ENCODE measurements at regions not wholly inside any gene's neighbourhood (a gene's known extent, or its start where the extent isn't known, plus 50 kb on each side); places are given as distances from the start of the nearest gene placed in this dataset.

DNA sequence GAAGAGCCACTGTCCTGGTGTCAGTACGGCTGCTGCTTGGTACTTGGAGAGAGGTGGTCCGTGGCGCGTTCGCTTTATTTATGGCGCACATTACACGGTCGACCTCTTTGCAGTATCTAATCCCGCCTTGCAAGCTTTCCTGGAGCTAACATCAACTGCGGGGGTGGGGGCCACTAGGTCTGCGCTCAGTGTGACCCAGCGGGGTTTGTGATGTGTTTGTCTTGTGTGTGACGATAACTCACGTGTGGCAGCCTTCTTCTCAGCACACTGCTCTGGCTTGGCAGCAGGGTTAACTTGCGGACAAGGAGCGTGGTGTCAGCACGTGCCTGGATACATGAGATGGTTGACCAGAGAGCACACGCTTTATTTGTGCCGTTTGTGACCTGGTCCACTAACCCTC is 122.2 kb upstream of the RTL1 start:
- no peak for DNase-seq (ENCODE audit: low read depth in 2 of 2)

DNA sequence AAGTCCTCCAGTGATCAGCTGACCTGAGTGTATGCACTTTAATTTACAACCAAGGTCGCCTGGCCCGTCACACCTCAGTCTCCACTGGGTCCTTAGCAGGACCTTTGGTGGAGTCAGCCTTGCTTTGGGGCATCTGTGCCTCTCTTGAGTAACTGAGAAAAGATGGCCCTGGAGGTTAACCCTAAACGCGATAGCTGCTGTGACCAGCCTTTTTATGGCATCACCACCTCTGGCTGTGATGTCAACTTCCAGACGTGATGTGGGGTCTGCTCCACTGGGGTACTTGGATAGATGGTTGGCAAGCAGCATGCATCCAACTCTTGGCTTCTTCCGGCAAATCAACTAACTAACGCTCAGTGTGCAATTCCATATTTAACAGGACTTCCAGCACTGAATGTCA is 122.8 kb upstream of the RTL1 start:
- DNase-seq (ENCODE audit: low read depth in 2 of 2), result no peak

DNA sequence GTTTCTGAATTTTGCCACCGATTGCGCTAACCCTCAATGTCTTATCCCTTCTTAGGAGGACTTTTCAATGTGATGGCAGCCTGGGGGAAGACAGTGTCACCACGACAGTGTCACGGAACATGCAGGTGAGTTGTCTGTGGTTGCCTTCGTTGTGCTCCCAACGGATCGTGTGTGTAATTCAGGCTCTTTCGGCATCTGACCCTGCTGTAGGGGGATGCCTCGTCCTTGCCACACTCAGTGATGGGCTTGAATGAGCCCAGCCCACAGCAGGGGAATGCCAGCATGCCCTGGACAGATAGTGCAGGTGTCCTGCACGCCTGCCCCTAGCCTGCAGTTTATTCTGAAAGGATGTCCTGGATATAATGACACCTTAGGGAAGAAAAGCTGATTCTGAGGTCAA is 123.8 kb upstream of the RTL1 start:
- DNase-seq (ENCODE audit: low read depth in 2 of 2), result no peak

DNA sequence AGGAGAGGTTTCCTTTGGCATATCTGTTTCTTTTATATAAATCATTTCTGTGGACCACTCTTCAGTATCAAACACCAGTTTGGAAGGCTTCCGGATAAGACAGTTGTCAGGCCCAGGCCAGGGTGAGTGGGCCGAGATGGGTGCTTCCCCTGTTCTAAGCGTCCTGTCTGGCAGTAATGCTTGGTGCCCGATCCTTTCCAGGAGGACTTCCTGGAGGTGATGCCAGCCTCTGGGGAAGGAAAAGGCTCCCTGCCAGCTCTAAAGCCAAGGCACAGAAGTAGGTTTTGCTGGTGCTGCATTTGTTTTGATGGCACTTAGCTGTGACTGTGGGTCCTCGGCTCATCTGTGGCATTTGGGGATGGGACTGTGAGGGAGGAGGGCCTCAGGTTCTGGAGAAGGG is 124.4 kb upstream of the RTL1 start:
- DNase-seq (ENCODE audit: low read depth in 2 of 2), result no peak

DNA sequence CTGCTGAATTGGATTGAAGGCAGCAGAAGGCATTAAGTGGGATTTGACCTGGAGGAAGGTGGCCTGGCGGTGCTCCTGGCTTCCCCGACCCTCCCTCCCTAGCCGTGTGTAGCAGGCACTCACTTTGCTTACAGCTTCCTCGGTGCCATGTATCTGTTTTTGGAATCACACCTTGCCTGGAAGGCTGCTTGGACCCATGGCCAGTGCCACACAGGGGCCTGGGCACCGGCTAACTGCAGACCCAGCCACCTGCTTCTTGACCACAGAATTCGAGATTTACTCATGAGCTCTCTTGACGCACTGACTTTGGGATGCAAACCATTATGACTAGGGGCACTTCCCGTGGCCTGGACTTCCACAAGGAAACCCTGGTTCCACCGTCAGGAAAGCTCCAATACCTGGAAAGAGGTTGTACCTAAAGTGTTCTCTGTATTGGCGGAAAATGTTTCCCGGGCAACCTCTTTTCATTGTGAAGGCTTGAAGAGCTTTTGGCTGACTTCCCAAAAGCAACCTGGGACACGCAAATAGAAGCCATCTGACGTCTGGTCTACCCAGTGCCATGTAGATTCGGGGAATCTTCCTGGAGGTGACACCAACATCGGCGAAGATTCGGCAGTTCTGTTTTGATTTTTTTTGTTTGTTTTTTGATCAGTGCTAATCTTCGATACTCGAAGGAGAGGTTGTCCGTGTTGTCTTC is 125.6 kb upstream of the RTL1 start:
- DNase-seq (ENCODE audit: low read depth in 2 of 2), result no peak

DNA sequence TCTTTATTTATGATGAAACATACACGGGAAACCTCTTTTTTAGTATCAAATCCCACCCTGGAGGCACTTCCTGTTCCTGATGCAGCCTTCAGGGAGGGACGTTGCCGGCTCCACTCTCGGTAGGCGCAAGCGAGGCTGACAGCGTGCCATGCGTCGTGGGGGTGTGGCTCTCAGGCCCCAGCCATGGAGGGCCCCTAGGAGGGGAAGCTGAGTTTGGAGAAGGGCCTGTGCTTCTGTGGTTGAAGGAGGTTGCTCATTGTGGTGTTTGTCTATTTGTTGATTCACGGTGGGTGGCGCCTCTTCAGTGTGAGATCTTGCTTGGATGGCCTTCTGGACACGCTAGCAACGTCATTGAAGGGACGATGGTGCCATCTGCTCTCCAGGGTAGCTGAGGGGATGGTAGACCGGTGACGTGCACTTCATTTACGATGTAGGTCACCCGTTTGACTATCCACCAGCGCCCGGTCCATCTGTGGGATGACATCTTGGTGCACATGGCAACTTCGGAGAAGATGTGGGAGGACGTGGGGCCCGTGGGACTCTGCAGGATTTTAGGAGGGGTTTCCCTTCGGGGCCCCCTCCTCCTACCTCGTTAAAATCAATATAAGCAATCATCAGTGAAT is 126.3 kb upstream of the RTL1 start:
- no peak for DNase-seq (ENCODE audit: low read depth in 2 of 2)

DNA sequence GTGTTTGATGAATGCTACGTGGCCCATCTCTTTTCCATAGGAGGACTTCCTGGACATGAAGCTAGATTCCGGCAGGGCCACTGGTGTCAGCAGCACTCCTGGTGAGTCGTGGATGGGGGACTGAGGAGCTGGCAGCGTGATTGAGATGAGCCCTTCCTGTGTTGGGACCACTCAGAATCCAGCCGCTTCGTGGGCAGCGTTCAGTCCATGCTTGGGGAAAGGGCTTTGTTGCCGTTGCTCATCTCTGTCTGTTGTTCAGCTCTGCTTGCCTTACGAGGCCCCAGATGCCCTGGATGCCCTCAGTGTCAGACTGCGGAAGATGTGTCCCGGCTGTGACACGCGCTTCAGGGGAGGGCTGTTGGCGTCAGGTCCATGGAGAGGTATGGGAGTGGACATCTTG is 127.1 kb upstream of the RTL1 start:
- DNase-seq (ENCODE audit: low read depth in 2 of 2), result no peak

DNA sequence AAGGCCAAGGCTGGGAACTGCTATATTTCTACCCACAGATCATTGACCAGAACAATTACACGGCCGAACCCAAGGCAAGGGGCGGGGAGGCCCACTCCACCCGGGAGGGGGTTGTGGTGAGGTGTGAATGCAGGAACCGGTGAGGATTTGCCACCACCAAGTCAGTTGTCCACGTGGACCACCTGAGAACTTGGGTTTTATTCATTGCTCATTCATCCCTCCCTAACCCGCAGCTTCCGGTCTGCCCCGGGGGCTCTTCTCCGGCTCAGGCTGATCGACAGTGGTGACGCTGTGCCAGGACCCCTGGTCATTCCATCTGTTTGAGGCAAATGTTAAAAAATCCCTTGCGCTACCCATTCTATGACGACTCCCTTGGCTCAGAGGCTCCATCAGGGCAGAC is 127.7 kb upstream of the RTL1 start:
- no peak for DNase-seq (ENCODE audit: low read depth in 2 of 2)

DNA sequence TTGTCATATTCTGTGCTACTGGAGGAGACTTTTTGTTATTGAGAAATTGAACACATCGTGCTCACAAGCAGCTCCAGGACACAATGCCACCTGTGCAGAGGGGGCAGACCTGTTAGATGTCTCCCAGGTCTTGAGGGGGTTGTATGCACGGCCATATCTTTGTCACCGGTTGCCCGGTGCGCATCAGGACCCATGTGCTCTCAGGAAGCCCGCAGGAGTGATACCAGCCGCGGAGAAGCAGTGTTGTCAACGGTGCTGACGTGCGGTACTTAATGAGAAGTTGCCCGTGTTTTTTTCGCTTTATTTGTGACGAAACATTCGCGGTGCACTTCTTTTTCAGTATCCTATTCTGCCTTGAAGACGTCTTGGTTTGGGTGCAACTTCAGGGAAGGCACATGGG is 128.2 kb upstream of the RTL1 start:
- DNase-seq (ENCODE audit: low read depth in 2 of 2), result no peak

DNA sequence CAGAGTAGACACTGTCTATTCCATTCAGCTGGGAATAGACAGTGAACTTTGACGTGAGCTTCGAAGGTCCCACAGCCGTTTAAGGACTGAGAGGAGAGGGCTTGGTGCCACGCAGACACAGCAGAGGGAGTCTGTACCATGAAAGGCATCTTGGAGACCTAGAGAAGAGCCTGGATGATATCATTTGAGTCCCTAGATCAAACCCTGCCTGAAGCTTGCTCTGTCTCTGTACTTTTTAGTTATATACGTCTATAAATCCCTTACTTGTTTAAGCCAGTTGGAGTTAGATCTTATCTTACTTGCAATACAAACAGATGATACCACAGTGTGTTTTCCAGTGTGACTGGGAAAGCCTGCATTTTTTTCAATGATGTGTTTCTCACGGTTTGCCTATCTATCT is 128.9 kb upstream of the RTL1 start:
- DNase-seq (ENCODE audit: low read depth in 2 of 2), result no peak

DNA sequence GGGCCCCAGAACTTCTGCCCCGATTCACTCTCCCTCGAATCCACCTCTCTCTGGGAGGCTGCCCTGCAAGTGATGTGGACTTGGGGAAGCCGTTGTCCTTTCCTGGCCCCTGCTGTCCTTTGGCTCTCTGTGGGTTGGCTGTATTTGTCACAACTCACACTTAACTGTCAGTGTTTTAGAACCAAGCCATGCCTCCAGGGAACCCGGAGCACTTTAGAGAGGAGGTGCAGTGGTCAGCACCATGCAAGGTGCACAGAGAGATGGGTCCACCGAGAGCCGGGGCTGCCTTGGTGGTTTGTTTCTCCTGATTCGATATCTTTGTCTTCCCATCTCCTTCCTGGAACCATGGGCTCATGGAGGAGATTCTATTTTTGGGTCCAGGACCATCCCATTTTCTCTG is 129.5 kb upstream of the RTL1 start:
- no peak for DNase-seq (ENCODE audit: low read depth in 2 of 2)

DNA sequence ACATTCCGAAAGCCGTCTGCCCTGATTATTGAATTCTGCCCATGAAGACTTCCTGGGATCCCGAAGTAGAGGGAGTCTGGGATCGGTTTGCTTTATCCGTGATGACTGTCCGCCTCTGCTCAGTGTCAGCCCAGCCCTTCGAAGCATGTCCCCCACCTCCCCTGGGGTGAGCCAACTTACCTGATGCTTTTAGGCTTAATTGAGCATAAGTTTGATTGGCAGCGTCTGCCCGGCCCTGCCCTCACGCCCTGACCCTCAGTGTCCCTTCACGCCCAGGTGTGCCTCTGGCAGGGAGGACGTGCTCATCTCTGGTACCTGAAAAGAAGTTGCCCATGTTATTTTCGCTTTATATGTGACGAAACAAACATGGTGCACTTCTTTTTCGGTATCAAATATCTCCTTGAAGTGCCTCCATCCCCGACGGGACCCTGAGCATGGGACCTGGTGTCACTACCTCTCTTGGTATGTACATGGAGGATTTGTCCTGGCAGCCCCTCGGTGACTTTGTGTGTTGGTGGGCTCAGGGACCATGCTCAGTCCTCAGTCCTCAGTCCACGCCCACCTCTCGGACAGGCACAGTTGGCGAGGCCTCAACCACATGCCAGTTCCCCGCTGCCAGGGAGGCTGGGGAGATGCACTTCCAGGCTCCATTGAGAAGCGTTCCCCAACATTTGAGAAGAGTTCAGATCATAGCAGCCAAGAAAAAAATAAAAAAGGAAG is 130.1 kb upstream of the RTL1 start:
- DNase-seq (ENCODE audit: low read depth in 2 of 2), result no peak

DNA sequence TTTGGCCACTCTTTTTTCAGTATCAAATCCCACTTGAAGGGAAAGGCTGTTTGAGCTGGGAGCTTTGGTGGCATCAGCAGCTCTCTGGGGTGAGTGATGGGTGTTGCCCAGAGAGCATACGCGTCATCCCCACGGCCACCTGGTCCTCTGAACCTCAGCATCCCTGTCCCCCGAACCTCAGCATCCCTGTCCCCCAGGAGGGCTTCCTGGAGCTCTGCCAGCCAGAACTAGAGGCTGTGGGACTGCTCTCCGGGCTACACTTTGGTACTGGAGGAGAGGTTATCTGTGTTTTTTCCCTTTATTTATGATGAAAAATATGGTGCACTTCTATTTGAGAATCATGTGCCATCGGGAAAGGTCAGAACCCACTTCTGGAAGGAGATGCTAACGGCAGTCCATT is 131.5 kb upstream of the RTL1 start:
- DNase-seq (ENCODE audit: low read depth in 2 of 2), result no peak

DNA sequence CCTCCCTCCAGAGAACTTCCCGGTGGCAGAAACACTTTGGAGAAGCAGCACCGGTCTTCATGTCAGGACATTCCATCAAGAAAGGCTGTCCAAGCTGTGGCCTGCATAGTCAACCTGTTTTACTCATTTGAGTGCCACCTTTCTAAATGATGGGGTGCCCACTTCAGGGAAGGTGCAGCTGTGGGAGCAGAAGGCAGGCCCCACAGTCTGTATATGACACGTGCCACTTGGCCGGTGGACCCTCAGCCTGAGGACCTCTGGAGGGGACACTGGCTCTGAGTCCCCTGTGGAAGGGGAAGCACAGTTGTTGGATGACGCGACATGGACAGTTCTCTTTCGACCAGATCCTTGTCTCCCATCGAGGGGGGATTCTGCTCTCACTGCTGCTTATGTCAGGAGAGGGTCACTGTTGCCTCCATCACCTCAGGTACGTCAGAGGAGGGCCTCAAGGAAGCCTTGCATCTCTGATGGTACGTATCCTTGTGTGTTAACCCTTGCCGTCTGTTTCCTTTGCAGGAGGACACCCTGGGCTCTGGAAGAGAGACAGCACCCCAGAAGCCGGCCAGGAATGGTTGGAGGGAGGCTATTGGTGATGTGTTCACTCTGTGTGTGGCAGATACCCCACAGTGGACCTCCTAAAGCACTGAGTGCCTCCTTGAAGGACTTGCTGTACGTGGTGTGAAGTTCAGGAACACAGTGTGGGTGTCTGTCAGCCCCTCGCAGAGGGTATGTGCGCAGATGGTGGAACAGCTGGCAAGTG is 132.1 kb upstream of the RTL1 start:
- no peak for DNase-seq (ENCODE audit: low read depth in 2 of 2)

DNA sequence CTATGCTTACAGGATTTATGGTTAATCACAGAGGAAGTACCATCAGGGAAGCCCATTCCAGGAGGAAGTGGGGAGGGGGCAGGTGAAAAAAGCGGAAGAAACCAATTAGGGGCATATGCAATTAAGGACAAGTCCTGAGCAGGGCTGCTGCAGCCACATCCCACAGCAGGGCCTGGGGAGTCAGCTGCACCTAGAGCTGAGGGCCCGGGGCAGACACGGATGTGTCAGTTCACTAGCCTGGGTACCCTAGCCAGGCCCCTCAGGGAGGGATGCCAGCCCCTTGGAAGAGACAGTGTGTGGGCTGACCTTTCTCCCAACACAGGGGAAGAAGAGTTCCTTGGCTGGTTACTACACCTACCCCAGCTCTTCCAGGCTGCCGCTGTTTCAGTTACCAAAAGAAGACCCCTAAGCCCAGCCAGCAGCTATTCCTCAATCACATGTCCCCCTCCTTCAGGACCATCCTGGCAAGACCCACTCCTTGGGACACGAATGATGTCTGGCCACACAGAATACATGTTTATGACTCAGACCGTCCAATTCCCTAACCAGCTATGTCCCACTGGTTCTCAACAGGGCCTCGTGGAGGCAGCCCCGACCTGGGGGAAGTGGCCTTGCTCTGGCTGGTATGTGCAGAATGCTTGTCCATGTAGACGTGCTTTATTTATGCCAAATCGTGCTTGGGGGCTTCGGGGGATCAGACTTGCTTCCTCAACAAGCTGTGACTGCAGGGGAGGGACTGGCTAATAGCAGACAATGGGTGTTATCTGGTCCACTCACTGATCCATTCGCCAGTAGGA is 133.7 kb upstream of the RTL1 start:
- DNase-seq (ENCODE audit: low read depth in 2 of 2), result no peak

DNA sequence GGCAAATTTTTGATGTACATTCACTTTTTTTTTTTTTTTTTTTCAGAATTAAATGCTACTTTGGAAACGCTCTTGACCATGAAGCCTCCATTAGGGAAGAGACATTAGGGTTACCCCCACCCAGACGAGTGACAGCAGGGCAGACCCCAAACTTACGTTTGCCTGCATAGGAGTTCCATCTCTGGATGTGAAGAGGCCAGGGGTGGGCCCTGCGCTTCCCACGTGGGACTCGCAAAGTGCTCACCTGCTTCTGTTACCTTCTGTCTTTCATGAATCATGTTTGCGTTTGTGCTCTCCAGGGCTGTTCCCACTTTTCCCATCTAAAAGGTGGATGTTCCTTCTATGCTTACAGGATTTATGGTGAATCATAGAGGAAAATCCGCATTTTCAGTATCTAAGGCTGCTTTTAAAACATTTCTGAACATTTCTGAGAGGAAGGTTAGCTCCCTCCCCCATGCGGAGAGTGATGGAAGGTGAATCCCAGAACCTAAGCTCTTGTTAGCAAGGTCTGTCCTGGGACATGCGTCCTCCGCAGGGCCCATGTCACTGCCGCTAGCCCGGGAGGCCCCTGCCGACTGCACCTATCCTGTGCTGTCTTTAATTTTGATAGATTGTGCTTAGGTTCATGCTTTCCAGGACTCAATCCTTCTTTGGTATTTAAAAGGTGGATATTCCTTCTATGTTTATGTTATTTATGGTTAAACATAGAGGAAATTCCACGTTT is 135.7 kb upstream of the RTL1 start:
- no peak for DNase-seq (ENCODE audit: low read depth in 2 of 2)

DNA sequence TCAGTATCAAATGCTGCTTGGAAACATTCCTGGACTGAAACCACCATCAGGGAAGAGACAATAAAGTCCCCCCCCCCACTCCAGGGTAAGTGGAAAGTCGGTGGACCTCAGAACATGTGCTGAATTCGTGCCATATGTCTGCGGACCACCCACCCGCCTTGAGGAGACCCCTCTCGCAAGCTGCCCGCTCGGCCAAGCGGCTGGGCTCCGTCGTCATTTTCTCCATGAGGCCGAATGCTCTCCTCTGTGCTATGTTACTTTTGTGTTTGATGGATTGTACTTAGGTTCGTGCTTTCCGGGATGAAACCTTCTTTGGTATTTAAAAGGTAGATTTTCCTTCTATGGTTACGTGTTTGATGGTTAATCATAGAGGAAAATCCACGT is 136.2 kb upstream of the RTL1 start:
- DNase-seq (ENCODE audit: low read depth in 2 of 2), result no peak

DNA sequence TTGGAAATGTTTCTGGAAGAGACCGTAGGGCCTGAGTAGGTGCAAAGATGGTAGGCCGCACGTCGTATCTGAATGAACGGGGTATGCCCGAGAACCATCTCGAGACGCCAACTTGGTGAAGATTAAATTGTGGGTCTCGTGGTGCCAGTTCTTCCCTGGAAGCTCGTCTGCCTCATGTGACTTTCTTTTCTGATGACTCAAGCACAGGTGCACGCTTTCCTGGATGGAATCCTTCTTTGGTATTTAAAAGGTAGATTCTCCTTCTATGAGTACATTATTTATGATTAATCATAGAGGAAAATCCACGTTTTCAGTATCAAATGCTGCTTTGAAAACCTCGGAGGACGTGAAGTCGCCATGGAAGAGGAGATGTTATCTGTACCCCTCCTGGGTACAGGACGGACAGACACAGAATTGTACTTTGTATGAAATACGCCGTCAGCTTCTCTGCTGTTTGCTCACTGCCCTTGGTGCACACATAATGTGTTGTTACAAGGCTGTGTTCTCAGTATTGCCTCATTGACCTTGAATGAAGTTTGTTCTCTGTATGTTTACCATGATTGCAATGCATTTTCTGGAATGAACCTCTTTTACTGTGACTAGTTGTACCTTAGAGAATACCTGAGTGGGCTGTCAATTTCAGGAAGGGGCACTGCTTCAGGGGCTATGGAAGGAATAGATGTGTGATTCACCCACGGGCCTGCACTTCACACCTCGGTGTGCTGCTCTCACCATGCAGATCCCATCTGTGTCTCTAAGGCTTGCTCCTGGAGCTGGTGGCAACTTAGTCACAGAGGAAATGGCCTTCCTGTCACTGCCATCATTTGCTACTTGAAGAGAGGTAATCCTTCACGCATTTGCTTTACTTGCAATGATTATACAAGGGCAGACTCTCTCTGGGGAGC is 137.3 kb upstream of the RTL1 start:
- DNase-seq (ENCODE audit: low read depth in 2 of 2), result no peak

DNA sequence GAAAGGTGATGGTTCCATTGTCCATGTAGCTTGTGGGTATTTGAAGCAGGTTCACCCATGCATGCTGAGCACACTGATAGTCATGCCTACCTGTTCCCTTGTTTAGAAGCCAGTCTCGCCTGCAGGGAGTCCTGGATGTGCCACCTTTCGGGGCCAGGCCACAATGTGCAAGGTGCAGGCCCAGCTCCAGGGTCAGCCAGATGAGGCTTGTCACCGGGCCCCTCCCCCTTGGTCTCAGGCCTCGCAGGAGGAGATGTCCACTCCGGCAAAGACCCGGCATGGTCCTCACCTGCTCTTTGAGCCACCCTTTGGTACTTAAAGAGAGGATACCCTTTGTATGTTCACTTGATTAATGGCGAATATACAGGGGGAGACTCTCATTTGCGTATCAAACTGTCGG is 140.4 kb upstream of the RTL1 start:
- no peak for DNase-seq (ENCODE audit: low read depth in 2 of 2)

DNA sequence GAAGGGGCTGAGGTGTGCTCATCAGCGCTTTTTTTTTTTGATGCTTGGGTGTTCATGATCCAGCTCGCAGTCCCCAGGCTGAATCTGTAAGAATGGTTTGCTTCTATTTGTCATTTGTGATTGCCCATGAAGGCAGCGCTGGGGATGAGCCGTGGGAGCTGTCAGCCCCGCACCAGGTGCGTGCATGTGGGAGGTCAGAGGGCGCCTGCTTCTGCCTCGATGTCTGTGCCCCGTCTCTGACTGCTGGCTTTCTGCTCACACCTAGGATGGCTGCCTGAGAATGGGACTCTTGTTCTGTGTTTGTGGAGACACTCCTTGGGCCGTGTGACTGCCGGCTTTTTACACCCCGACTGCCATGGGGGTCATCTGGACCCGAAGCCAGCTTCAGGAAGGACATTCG is 141.2 kb upstream of the RTL1 start:
- no peak for DNase-seq (ENCODE audit: low read depth in 2 of 2)

Data from stimulated activated CD8-positive, alpha-beta memory T cell treated with anti-CD3 and anti-CD28 coated beads, Interleukin-2, amount 100 ng/mL, for 1 hour (primary cell).